ENCODE measurements at regions not wholly inside any gene's neighbourhood (a gene's known extent, or its start where the extent isn't known, plus 50 kb on each side); places are given as distances from the start of the nearest gene placed in this dataset.

GRCh38 chr10:25738776-25739175, 195.3 kb upstream of the MYO3A start:
- TF ChIP-seq, protein P1, sequence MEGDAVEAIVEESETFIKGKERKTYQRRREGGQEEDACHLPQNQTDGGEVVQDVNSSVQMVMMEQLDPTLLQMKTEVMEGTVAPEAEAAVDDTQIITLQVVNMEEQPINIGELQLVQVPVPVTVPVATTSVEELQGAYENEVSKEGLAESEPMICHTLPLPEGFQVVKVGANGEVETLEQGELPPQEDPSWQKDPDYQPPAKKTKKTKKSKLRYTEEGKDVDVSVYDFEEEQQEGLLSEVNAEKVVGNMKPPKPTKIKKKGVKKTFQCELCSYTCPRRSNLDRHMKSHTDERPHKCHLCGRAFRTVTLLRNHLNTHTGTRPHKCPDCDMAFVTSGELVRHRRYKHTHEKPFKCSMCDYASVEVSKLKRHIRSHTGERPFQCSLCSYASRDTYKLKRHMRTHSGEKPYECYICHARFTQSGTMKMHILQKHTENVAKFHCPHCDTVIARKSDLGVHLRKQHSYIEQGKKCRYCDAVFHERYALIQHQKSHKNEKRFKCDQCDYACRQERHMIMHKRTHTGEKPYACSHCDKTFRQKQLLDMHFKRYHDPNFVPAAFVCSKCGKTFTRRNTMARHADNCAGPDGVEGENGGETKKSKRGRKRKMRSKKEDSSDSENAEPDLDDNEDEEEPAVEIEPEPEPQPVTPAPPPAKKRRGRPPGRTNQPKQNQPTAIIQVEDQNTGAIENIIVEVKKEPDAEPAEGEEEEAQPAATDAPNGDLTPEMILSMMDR (IDR thresholded peaks at IDR 0.05; ENCODE audit: low read depth, low read length, poor library complexity, severe bottlenecking) = no peak
- no peak for TF ChIP-seq EZH2phosphoT487 (IDR thresholded peaks at IDR 0.05; ENCODE audit: borderline replicate concordance, low read length)

Measured in DOHH2 (cell line).